IMR-90 (cell line): ENCODE measurements at regions not wholly inside any gene's neighbourhood (a gene's known extent, or its start where the extent isn't known, plus 50 kb on each side); places are given as distances from the start of the nearest gene placed in this dataset.

Experiments used
- ATAC-seq: fragments of 200-7000 bp; cut with Tn5 transposase; 2 replicates; pipeline ENCODE4 v1.9.1; 2020; ENCODE audit warnings: low read depth, mild to moderate bottlenecking, moderate library complexity
- BruUV-seq: library from RNA; stranded (reverse); fragments of 400-500 nt; replicated peaks from 2 replicates; lab custom pipeline; 2021; lab: Mats Ljungman, UMichigan
- CTCF ChIA-PET: fragments of 300-600 bp; formaldehyde crosslinking; extraction: SDS; loops from one replicate; lab custom pipeline; 2021; ENCODE audit warnings: antibody characterized with exemption; lab: Yijun Ruan, JAX
- POLR2A ChIA-PET: fragments of 300-600 bp; sonication (Branson Sonifier 250); formaldehyde crosslinking; loops from one replicate; lab custom pipeline; 2022; ENCODE audit warnings: antibody characterized with exemption; ENCODE audit not compliant: unreplicated experiment; lab: Charles Lee
- DNase-seq: peaks from one replicate; pipeline ENCODE4 v3.0.0; 2013
- H2AFZ ChIP-seq: replicated peaks from 2 replicates; pipeline ENCODE3; 2013; ENCODE audit warnings: low read length, mild to moderate bottlenecking; ENCODE audit not compliant: poor library complexity
- H2AK5ac ChIP-seq: 2 replicates; pipeline ENCODE4 v1.6.1; 2013; ENCODE audit warnings: low read depth, low read length, inconsistent platforms
- H2AK9ac ChIP-seq: replicated peaks from 2 replicates; pipeline ENCODE3; 2013; ENCODE audit warnings: mild to moderate bottlenecking, low read depth, low read length, moderate library complexity; ENCODE audit not compliant: poor library complexity
- H2BK120ac ChIP-seq: 2 replicates; pipeline ENCODE4 v1.6.1; 2013; ENCODE audit warnings: low read depth, low read length, inconsistent platforms
- H2BK15ac ChIP-seq: 3 replicates; pipeline ENCODE4 v1.6.1; 2013; ENCODE audit warnings: low read depth, low read length, inconsistent platforms
- H2BK20ac ChIP-seq: 2 replicates; pipeline ENCODE4 v1.6.1; 2013; ENCODE audit warnings: low read depth, mild to moderate bottlenecking, inconsistent platforms, low read length, moderate library complexity
- H2BK5ac ChIP-seq: 2 replicates; pipeline ENCODE4 v1.6.1; 2013; ENCODE audit warnings: mild to moderate bottlenecking, low read depth, low read length, inconsistent platforms; ENCODE audit not compliant: poor library complexity, severe bottlenecking
- H3K14ac ChIP-seq: replicated peaks from 2 replicates; pipeline ENCODE4 v1.6.1; 2013; ENCODE audit warnings: low read depth, low read length, inconsistent platforms
- H3K18ac ChIP-seq: 2 replicates; pipeline ENCODE4 v1.6.1; 2013; ENCODE audit warnings: low read depth, low read length, control low read depth
- H3K23ac ChIP-seq: 2 replicates; pipeline ENCODE4 v1.6.1; 2013; ENCODE audit warnings: low read depth, low read length, inconsistent platforms
- H3K27ac ChIP-seq: 2 replicates; pipeline ENCODE4 v1.5.1; 2013; ENCODE audit warnings: mild to moderate bottlenecking, control low read depth, low read length; ENCODE audit not compliant: insufficient read depth
- H3K27me3 ChIP-seq: 2 replicates; pipeline ENCODE4 v1.6.1; 2013; ENCODE audit warnings: low read length; ENCODE audit not compliant: control insufficient read depth, insufficient read depth
- H3K36me3 ChIP-seq: 2 replicates; pipeline ENCODE4 v1.6.1; 2013; ENCODE audit warnings: low read length, mixed read lengths; ENCODE audit not compliant: control insufficient read depth, insufficient read depth
- H3K4ac ChIP-seq: 2 replicates; pipeline ENCODE4 v1.6.1; 2013; ENCODE audit warnings: low read depth, low read length, inconsistent platforms
- H3K4me1 ChIP-seq: 2 replicates; pipeline ENCODE4 v1.6.1; 2013; ENCODE audit warnings: low read length, mixed read lengths; ENCODE audit not compliant: control insufficient read depth, insufficient read depth
- H3K4me2 ChIP-seq: 2 replicates; pipeline ENCODE4 v1.6.1; 2013; ENCODE audit warnings: low read depth, mild to moderate bottlenecking, control low read depth, low read length, moderate library complexity
- H3K4me3 ChIP-seq: 2 replicates; pipeline ENCODE4 v1.5.1; 2013; ENCODE audit warnings: low read depth, mild to moderate bottlenecking, control low read depth, low read length, moderate library complexity; ENCODE audit not compliant: insufficient read depth
- H3K56ac ChIP-seq: 2 replicates; pipeline ENCODE4 v1.6.1; 2013; ENCODE audit warnings: low read length, inconsistent platforms; ENCODE audit not compliant: insufficient read depth; ENCODE audit errors: extremely low read depth
- H3K79me1 ChIP-seq, 2 experiments: 2 replicates each; pipeline ENCODE4 v1.6.1; 2013; ENCODE audit warnings: low read length in 2 of 2, inconsistent platforms in 1 of 2, low read depth in 1 of 2
- H3K9ac ChIP-seq: 2 replicates; pipeline ENCODE4 v1.6.1; 2013; ENCODE audit warnings: low read depth, low read length, control low read depth
- H3K9me1 ChIP-seq: 2 replicates; pipeline ENCODE4 v1.6.1; 2013; ENCODE audit warnings: low read length, inconsistent platforms; ENCODE audit not compliant: insufficient read depth
- H3K9me3 ChIP-seq: 2 replicates; pipeline ENCODE4 v1.6.1; 2013; ENCODE audit warnings: low read length; ENCODE audit not compliant: control insufficient read depth, insufficient read depth
- H4K20me1 ChIP-seq: 2 replicates; pipeline ENCODE4 v1.6.1; 2013; ENCODE audit warnings: low read length, inconsistent platforms; ENCODE audit not compliant: insufficient read depth
- H4K5ac ChIP-seq: 2 replicates; pipeline ENCODE4 v1.6.1; 2013; ENCODE audit warnings: mild to moderate bottlenecking, low read depth, low read length, control low read depth
- H4K8ac ChIP-seq, 2 experiments: 2 replicates each; pipeline ENCODE4 v1.6.1; 2013; ENCODE audit warnings: low read depth in 2 of 2, low read length in 2 of 2, control low read depth in 1 of 2, inconsistent platforms in 1 of 2
- H4K91ac ChIP-seq: 2 replicates; pipeline ENCODE4 v1.6.1; 2013; ENCODE audit warnings: low read depth, low read length, inconsistent platforms; ENCODE audit not compliant: insufficient read depth
- BHLHE40 ChIP-seq: fragments of 150-350 bp; IDR thresholded peaks from 2 replicates; pipeline ENCODE4 v1.6.1; 2016; ENCODE audit warnings: mild to moderate bottlenecking, low read depth, low read length
- CEBPB ChIP-seq: IDR thresholded peaks from 2 replicates; pipeline ENCODE4 v1.6.1; 2012; ENCODE audit warnings: low read depth, low read length, improper control_type of control experiment
- CHD1 ChIP-seq: IDR thresholded peaks from 2 replicates; pipeline ENCODE4 v1.6.1; 2012; ENCODE audit warnings: low read depth, low read length, improper control_type of control experiment
- FOS ChIP-seq: fragments of 150-350 bp; IDR thresholded peaks from 2 replicates; pipeline ENCODE4 v1.6.1; 2016; ENCODE audit warnings: low read depth, low read length
- MAFK ChIP-seq: IDR thresholded peaks from 2 replicates; pipeline ENCODE4 v1.6.1; 2012; ENCODE audit warnings: low read depth, low read length, improper control_type of control experiment
- MAZ ChIP-seq: IDR thresholded peaks from 2 replicates; pipeline ENCODE4 v1.6.1; 2012; ENCODE audit warnings: low read depth, mild to moderate bottlenecking, low read length, improper control_type of control experiment, moderate library complexity, borderline replicate concordance
- MXI1 ChIP-seq: IDR thresholded peaks from 2 replicates; pipeline ENCODE4 v1.6.1; 2012; ENCODE audit warnings: low read depth, mild to moderate bottlenecking, low read length, moderate library complexity, borderline replicate concordance
- NFE2L2 ChIP-seq: fragments of 150-350 bp; IDR thresholded peaks from 2 replicates; pipeline ENCODE4 v1.6.1; 2016; ENCODE audit warnings: low read depth, mild to moderate bottlenecking, low read length
- POLR2A ChIP-seq: IDR thresholded peaks from 2 replicates; pipeline ENCODE4 v1.6.1; 2012; ENCODE audit warnings: mild to moderate bottlenecking, low read depth, low read length
- RAD21 ChIP-seq: IDR thresholded peaks from 2 replicates; pipeline ENCODE4 v1.6.1; 2012; ENCODE audit warnings: low read length, improper control_type of control experiment
- RCOR1 ChIP-seq: IDR thresholded peaks from 2 replicates; pipeline ENCODE4 v1.6.1; 2012; ENCODE audit warnings: mild to moderate bottlenecking, low read length, improper control_type of control experiment; ENCODE audit not compliant: insufficient replicate concordance
- RFX5 ChIP-seq: IDR thresholded peaks from 2 replicates; pipeline ENCODE4 v1.8.0; 2012; ENCODE audit warnings: low read depth, mild to moderate bottlenecking, low read length, moderate library complexity
- SMC3 ChIP-seq: fragments of 150-350 bp; IDR thresholded peaks from 2 replicates; pipeline ENCODE4 v1.6.1; 2016; ENCODE audit warnings: low read depth, mild to moderate bottlenecking, antibody characterized with exemption, low read length, moderate library complexity
- WGBS, 2 experiments: methylation state at CpG; one replicate each; pipeline versions ENCODE4 v1.1.5 to v1.1.7; 2013; ENCODE audit warnings: missing lambda C conversion rate in 2 of 2; ENCODE audit not compliant: insufficient read length in 1 of 2; ENCODE audit errors: extremely low coverage in 2 of 2; 5-methylcytosine and 5-hydroxymethylcytosine counted together
- dilution Hi-C: fragments of 300-500 bp; cut with HindIII; formaldehyde crosslinking; loops from one replicate; pipeline ENCODE4 v1.14.3; 2018; ENCODE audit warnings: low sequenced_read_pairs; ENCODE audit not compliant: unreplicated experiment
- in situ Hi-C: fragments of 300-500 bp; cut with MboI; formaldehyde crosslinking; loops from 3 replicates; pipeline ENCODE4 v1.14.3; 2019; ENCODE audit warnings: low sequenced_read_pairs, inconsistent platforms, mixed read lengths
- intact Hi-C: fragments of 100-400 bp; cut with micrococcal nuclease; formaldehyde crosslinking; loops from 2 replicates; pipeline ENCODE4 v1.10.0; 2022
- TF ChIP-seq, protein P1 (sequence below): conservative IDR thresholded peaks from 2 replicates; pipeline ENCODE4 v1.5.1; 2012; ENCODE audit warnings: mild to moderate bottlenecking, low read depth, low read length, improper control_type of control experiment
- TF ChIP-seq, protein P2 (sequence below): fragments of 150-350 bp; IDR thresholded peaks from 2 replicates; pipeline ENCODE4 v1.6.1; 2016; ENCODE audit warnings: low read depth, mild to moderate bottlenecking, low read length, moderate library complexity, borderline replicate concordance
- TF ChIP-seq, protein P3 (sequence below): fragments of 150-350 bp; IDR thresholded peaks from 2 replicates; pipeline ENCODE4 v1.6.1; 2017; ENCODE audit warnings: mild to moderate bottlenecking, antibody characterized with exemption, low read length, low read depth

DNA sequence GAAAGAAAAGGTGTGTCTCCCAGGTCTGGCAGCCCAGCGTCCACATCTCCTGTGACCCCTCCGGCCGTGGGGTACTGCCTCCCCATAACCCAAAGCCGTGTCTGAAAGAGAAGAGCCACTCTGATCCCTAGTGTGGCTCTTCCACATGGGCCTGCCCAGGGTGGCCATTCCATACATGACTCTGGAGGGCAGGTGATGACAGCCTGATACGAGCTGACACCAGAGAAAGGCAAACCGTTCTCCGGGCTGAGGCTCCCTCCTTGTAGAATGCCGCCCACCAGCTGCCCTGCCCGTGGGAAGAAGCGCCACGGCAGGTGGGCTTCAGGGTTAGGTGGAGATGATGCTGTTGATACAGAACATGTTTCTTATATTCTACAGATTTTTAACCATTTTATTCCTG, 451.6 kb upstream of the SALL3 start:
- no peaks in the 10 kb centered on the region for H3K36me3 ChIP-seq
- no peak overlapping the region for H2BK120ac ChIP-seq
- H3K56ac ChIP-seq: no peak overlapping the region
- CTCF ChIA-PET: no interaction called here
- H3K9ac ChIP-seq: no peak overlapping the region
- H3K4me2 ChIP-seq: no peak overlapping the region
- no peak overlapping the region for H2AK9ac ChIP-seq
- no TSS peak for BruUV-seq
- no peak overlapping the region for H3K4ac ChIP-seq
- dilution Hi-C loops (no loop called here), intact Hi-C loops (no loop called here), in situ Hi-C loops (no loop called here)
- no peak for ATAC-seq
- DNase-seq: no peak
- TF ChIP-seq RCOR1 (no peak), RAD21 (no peak), FOS (no peak), MAFK (no peak), CHD1 (no peak), NFE2L2 (no peak), RFX5 (no peak), CEBPB (no peak), POLR2A (no peak), BHLHE40 (no peak), MXI1 (no peak), SMC3 (no peak), MAZ (no peak)
- TF ChIP-seq, protein P1, sequence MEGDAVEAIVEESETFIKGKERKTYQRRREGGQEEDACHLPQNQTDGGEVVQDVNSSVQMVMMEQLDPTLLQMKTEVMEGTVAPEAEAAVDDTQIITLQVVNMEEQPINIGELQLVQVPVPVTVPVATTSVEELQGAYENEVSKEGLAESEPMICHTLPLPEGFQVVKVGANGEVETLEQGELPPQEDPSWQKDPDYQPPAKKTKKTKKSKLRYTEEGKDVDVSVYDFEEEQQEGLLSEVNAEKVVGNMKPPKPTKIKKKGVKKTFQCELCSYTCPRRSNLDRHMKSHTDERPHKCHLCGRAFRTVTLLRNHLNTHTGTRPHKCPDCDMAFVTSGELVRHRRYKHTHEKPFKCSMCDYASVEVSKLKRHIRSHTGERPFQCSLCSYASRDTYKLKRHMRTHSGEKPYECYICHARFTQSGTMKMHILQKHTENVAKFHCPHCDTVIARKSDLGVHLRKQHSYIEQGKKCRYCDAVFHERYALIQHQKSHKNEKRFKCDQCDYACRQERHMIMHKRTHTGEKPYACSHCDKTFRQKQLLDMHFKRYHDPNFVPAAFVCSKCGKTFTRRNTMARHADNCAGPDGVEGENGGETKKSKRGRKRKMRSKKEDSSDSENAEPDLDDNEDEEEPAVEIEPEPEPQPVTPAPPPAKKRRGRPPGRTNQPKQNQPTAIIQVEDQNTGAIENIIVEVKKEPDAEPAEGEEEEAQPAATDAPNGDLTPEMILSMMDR: no peak
- TF ChIP-seq, protein P2, sequence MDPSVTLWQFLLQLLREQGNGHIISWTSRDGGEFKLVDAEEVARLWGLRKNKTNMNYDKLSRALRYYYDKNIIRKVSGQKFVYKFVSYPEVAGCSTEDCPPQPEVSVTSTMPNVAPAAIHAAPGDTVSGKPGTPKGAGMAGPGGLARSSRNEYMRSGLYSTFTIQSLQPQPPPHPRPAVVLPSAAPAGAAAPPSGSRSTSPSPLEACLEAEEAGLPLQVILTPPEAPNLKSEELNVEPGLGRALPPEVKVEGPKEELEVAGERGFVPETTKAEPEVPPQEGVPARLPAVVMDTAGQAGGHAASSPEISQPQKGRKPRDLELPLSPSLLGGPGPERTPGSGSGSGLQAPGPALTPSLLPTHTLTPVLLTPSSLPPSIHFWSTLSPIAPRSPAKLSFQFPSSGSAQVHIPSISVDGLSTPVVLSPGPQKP: no peak
- TF ChIP-seq, protein P3, sequence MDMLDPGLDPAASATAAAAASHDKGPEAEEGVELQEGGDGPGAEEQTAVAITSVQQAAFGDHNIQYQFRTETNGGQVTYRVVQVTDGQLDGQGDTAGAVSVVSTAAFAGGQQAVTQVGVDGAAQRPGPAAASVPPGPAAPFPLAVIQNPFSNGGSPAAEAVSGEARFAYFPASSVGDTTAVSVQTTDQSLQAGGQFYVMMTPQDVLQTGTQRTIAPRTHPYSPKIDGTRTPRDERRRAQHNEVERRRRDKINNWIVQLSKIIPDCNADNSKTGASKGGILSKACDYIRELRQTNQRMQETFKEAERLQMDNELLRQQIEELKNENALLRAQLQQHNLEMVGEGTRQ: no peak
- H3K14ac ChIP-seq: no peak overlapping the region
- H3K79me1 ChIP-seq: no peaks in the 10 kb centered on the region
- no peak overlapping the region for H4K5ac ChIP-seq
- WGBS, 2 experiments: 0% methylated on average over 1 of the region's 11 CpGs; no CpG with 5 or more reads in 1 of the 2 experiments
- no peak overlapping the region for H2AK5ac ChIP-seq
- H4K8ac ChIP-seq: no peak overlapping the region
- no peak overlapping the region for H2BK20ac ChIP-seq
- no peak overlapping the region for H4K91ac ChIP-seq
- H3K4me3 ChIP-seq: no peak overlapping the region
- no peak overlapping the region for H3K23ac ChIP-seq
- no peak overlapping the region for H3K18ac ChIP-seq
- H3K9me3 ChIP-seq: peaks cover 29% of the 10 kb centered on the region
- H2AFZ ChIP-seq: no peak overlapping the region
- H2BK5ac ChIP-seq: no peak overlapping the region
- H3K27me3 ChIP-seq: no peaks in the 10 kb centered on the region
- H4K20me1 ChIP-seq: no peaks in the 10 kb centered on the region
- H3K27ac ChIP-seq: no peak overlapping the region
- H3K4me1 ChIP-seq: no peaks in the 10 kb centered on the region
- no peak overlapping the region for H2BK15ac ChIP-seq
- H3K9me1 ChIP-seq: no peaks in the 10 kb centered on the region
- POLR2A ChIA-PET: no interaction called here
